B cell (primary cell): ENCODE measurements at regions not wholly inside any gene's neighbourhood (a gene's known extent, or its start where the extent isn't known, plus 50 kb on each side); places are given as distances from the start of the nearest gene placed in this dataset.
A peak's percentile ranks its signal among the peaks of the same experiment; 100 is the strongest.

Experiments used
- ATAC-seq: fragments of 200-7000 bp; cut with Tn5 transposase; one replicate; pipeline ENCODE4 v1.10.0; 2021; ENCODE audit warnings: low read depth, mild to moderate bottlenecking, moderate number of reproducible peaks, moderate library complexity
- CTCF ChIA-PET: fragments of 350-600 bp; sonication (Branson Sonifier 250); formaldehyde crosslinking; loops from one replicate; lab custom pipeline; 2021; ENCODE audit warnings: antibody characterized with exemption, inconsistent platforms; lab: Charles Lee
- POLR2A ChIA-PET: fragments of 350-600 bp; sonication (Branson Sonifier 250); formaldehyde crosslinking; loops from one replicate; lab custom pipeline; 2021; ENCODE audit warnings: antibody characterized with exemption; lab: Charles Lee
- DNase-seq: peaks from one replicate; pipeline ENCODE4 v3.0.0; 2013
- H2AFZ ChIP-seq: 2 replicates; pipeline ENCODE4 v1.6.1; 2012; ENCODE audit warnings: mild to moderate bottlenecking, low read depth, low read length; ENCODE audit not compliant: insufficient read depth, poor library complexity, severe bottlenecking
- H3K27ac ChIP-seq, 2 donors: 1 replicate in 1 of 2; 2 replicates in 1 of 2; pipeline ENCODE4 v1.5.1; 2012 to 2013; ENCODE audit warnings: low read length in 2 of 2, mild to moderate bottlenecking in 2 of 2, moderate library complexity in 1 of 2
- H3K27me3 ChIP-seq, 4 experiments: fragments of 200-600 bp in 1 of 4; sonication (generic) in 1 of 4; replicated peaks in 1 of 4; 1 replicate in 2 of 4; 2 replicates in 2 of 4; pipeline versions ENCODE4 v1.6.1 to v1.7.0; 2013 to 2016; ENCODE audit warnings: low read length in 3 of 4, mild to moderate bottlenecking in 2 of 4, mixed read lengths in 1 of 4, moderate library complexity in 1 of 4; ENCODE audit not compliant: insufficient read depth in 4 of 4, control insufficient read depth in 3 of 4; ENCODE audit errors: control extremely low read depth in 1 of 4
- H3K36me3 ChIP-seq, 2 experiments: replicated peaks in 1 of 2; 1 replicate in 1 of 2; 2 replicates in 1 of 2; pipeline versions ENCODE4 v1.6.1 to v1.7.1; 2013; ENCODE audit warnings: low read length in 1 of 2; ENCODE audit not compliant: insufficient read depth in 2 of 2, control insufficient read depth in 1 of 2; ENCODE audit errors: control extremely low read depth in 1 of 2, extremely low read depth in 1 of 2
- H3K4me1 ChIP-seq, 2 donors: fragments of 200-600 bp in 1 of 2; sonication (generic) in 1 of 2; 1 replicate in 1 of 2; 2 replicates in 1 of 2; pipeline versions ENCODE4 v1.5.1 to v1.6.1; 2013 to 2017; ENCODE audit warnings: low read length in 2 of 2; ENCODE audit not compliant: control insufficient read depth in 2 of 2, insufficient read depth in 2 of 2
- H3K4me2 ChIP-seq: replicated peaks from 2 replicates; pipeline ENCODE3; 2012; ENCODE audit warnings: mild to moderate bottlenecking, low read depth, low read length; ENCODE audit not compliant: poor library complexity, severe bottlenecking
- H3K4me3 ChIP-seq, 5 experiments: fragments of 200-600 bp in 1 of 5; sonication (generic) in 1 of 5; 1 replicate in 3 of 5; 2 replicates in 2 of 5; pipeline versions ENCODE4 v1.5.1 to v1.7.0; 2011 to 2016; ENCODE audit warnings: low read length in 4 of 5, mild to moderate bottlenecking in 4 of 5, low read depth in 2 of 5, control low read depth in 1 of 5, moderate library complexity in 1 of 5; ENCODE audit not compliant: insufficient read depth in 1 of 5; ENCODE audit errors: control extremely low read depth in 1 of 5, extremely low read depth in 1 of 5
- H3K79me2 ChIP-seq: fragments of 200-600 bp; sonication (generic); one replicate; pipeline ENCODE4 v1.6.0; 2016; ENCODE audit warnings: low read length; ENCODE audit not compliant: control insufficient read depth, insufficient read depth
- H3K9ac ChIP-seq: fragments of 200-600 bp; sonication (generic); 2 replicates; pipeline ENCODE4 v1.6.1; 2017; ENCODE audit warnings: mild to moderate bottlenecking, low read length, moderate library complexity
- H3K9me3 ChIP-seq, 3 donors: one replicate each; pipeline versions ENCODE4 v1.6.1 to v1.7.1; 2013; ENCODE audit warnings: low read length in 2 of 3; ENCODE audit not compliant: control insufficient read depth in 2 of 3, insufficient read depth in 1 of 3; ENCODE audit errors: control extremely low read depth in 1 of 3
- H4K20me1 ChIP-seq: 2 replicates; pipeline ENCODE4 v1.6.0; 2012; ENCODE audit warnings: mild to moderate bottlenecking, low read length; ENCODE audit not compliant: insufficient read depth, control insufficient read depth, poor library complexity, severe bottlenecking
- H3K27ac Mint-ChIP-seq: one replicate; pipeline ENCODE4 v1.8.0; 2021; ENCODE audit warnings: mixed read lengths
- H3K27me3 Mint-ChIP-seq: one replicate; pipeline ENCODE4 v1.8.0; 2021; ENCODE audit warnings: mixed read lengths
- H3K4me1 Mint-ChIP-seq: one replicate; pipeline ENCODE4 v1.8.0; 2021; ENCODE audit warnings: mixed read lengths
- H3K4me3 Mint-ChIP-seq: one replicate; pipeline ENCODE4 v1.8.0; 2021; ENCODE audit warnings: mixed read lengths
- H3K9me3 Mint-ChIP-seq: one replicate; pipeline ENCODE4 v1.8.0; 2022; ENCODE audit warnings: mixed read lengths; ENCODE audit not compliant: insufficient read depth
- CTCF ChIP-seq: fragments of 200-600 bp; IDR thresholded peaks from one replicate; pipeline ENCODE4 v1.8.0; 2022; ENCODE audit warnings: antibody characterized with exemption, mild to moderate bottlenecking
- EZH2 ChIP-seq: IDR thresholded peaks from 2 replicates; pipeline ENCODE4 v1.6.1; 2012; ENCODE audit warnings: borderline replicate concordance, low read depth, mild to moderate bottlenecking, moderate library complexity, low read length; ENCODE audit not compliant: insufficient read depth, poor library complexity, severe bottlenecking
- WGBS: methylation state at CpG from one replicate; pipeline ENCODE4 v1.1.5; 2013; ENCODE audit warnings: missing lambda C conversion rate; ENCODE audit not compliant: insufficient coverage; 5-methylcytosine and 5-hydroxymethylcytosine counted together
- intact Hi-C: fragments of 100-400 bp; cut with micrococcal nuclease; formaldehyde crosslinking; loops from one replicate; pipeline ENCODE4 v1.10.0; 2022

GRCh38 chr1:87950369-87950768, 621.7 kb downstream of the LMO4 start:
- Mint-ChIP-seq H3K4me3 (no peak overlapping the region), H3K4me1 (peaks cover 20% of the 10 kb centered on the region), H3K27me3 (no peaks in the 10 kb centered on the region), H3K27ac (no peak overlapping the region), H3K9me3 (no peaks in the 10 kb centered on the region)
- H3K9ac ChIP-seq, result no peak overlapping the region
- CTCF ChIA-PET, result interaction anchor here (7.6 kb wide), 1 partner anchor 658 kb away, joined by 151 read pairs; no protein-coding TSS in a partner anchor
- ATAC-seq (no peak), DNase-seq (no peak)
- H3K36me3 ChIP-seq, result no peaks in the 10 kb centered on the region
- TF ChIP-seq CTCF (no peak), EZH2 (no peak)
- POLR2A ChIA-PET, result no interaction called here
- H3K4me3 ChIP-seq, result no peak overlapping the region
- H3K4me1 ChIP-seq, result peaks cover 16 to 17% of the 10 kb centered on the region in 2 donors
- no peak overlapping the region for H2AFZ ChIP-seq
- H3K79me2 ChIP-seq, result no peaks in the 10 kb centered on the region
- H3K9me3 ChIP-seq, result no peaks in the 10 kb centered on the region
- no CpG with 5 or more reads among the region's 3 CpGs for WGBS
- H3K27me3 ChIP-seq, result no peaks in the 10 kb centered on the region
- no peak overlapping the region for H3K27ac ChIP-seq
- intact Hi-C loops, result loop anchor here (10.0 kb wide), 1 partner anchor 136 kb away; no protein-coding TSS in a partner anchor
- H3K4me2 ChIP-seq, result no peak overlapping the region
- no peaks in the 10 kb centered on the region for H4K20me1 ChIP-seq

- ChIA-PET CTCF (interaction anchor here (4.1 to 7.6 kb wide), 2 partner anchors 624 to 659 kb away, joined by 150 to 151 read pairs; partner anchors contain the start of gene LMO4), POLR2A (no interaction called here)
- Histone ChIP-seq H3K9me3 (no peaks in the 10 kb centered on the region), H3K79me2 (no peaks in the 10 kb centered on the region), H3K9ac (peak overlapping the region; percentile 0), H3K27me3 (no peaks in the 10 kb centered on the region), H3K4me1 (peaks cover 16 to 17% of the 10 kb centered on the region in 2 donors), H4K20me1 (no peaks in the 10 kb centered on the region), H3K36me3 (no peaks in the 10 kb centered on the region), H3K27ac (no peak overlapping the region), H2AFZ (peak overlapping the region; percentile 45), H3K4me2 (no peak overlapping the region), H3K4me3 (no peak overlapping the region)
- H3K27me3 Mint-ChIP-seq, result no peaks in the 10 kb centered on the region
- WGBS, result no CpG with 5 or more reads among the region's 2 CpGs
- DNase-seq (no peak), ATAC-seq (no peak)
- H3K4me3 Mint-ChIP-seq, result no peak overlapping the region
- no peak overlapping the region for H3K27ac Mint-ChIP-seq
- TF ChIP-seq CTCF, result no peak
- intact Hi-C loops, result loop anchor here (10.0 kb wide), 1 partner anchor 137 kb away; no protein-coding TSS in a partner anchor
- H3K9me3 Mint-ChIP-seq, result no peaks in the 10 kb centered on the region
- H3K4me1 Mint-ChIP-seq, result peaks cover 20% of the 10 kb centered on the region
These were observed 622.7 kb downstream of the LMO4 start for GRCh38 chr1:87951409-87951808.
